NOMO-1 treated with dmso at 0.1 percent for 144 hours (cell line): ENCODE measurements at regions not wholly inside any gene's neighbourhood (a gene's known extent, or its start where the extent isn't known, plus 50 kb on each side); places are given as distances from the start of the nearest gene placed in this dataset.
"Not testable (repeated sequence)": the region's sequence is repeated elsewhere in the genome, so short reads cannot be mapped to it uniquely, and the experiment has no call there.

Experiments
- DNase-seq: peaks from one replicate; lab custom pipeline; 2025; ENCODE audit not compliant: unreplicated experiment; lab: John Stamatoyannopoulos, UW

DNA sequence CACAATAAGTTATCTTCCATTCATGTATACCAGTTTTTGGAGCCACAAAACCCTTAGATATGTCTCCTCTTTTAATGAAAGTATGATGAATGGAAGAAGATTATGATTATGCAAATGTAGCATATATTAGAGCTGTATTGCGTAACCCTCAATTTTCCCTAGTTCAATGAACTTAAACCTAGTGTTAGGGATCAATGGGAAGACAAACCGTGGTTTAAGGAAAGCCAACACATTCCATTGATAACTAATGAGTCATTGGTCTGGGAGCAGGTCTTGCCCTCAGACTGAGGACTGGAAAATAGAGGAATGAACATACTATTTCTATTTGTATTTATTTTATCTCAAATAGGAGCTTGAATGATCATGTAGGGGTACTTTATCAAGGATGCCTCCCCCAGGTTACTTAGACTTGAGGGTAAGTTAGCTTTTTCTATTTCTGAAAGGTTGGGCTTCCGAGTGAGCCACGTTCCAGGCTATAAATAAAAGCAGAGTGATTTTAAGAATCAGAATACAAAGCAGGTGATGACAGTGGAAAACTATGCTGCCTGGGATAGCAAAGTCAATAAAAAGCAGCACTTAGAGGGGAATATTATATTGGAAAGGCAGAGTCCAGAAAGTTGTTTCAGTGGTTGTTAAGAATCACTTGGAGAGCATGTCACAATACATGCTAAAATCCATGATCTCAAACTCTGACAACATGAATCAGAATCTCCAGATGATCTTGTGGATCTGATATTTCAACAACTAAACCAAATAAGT lies 356.0 kb downstream of the ADAM29 start:
- no peak for DNase-seq

DNA sequence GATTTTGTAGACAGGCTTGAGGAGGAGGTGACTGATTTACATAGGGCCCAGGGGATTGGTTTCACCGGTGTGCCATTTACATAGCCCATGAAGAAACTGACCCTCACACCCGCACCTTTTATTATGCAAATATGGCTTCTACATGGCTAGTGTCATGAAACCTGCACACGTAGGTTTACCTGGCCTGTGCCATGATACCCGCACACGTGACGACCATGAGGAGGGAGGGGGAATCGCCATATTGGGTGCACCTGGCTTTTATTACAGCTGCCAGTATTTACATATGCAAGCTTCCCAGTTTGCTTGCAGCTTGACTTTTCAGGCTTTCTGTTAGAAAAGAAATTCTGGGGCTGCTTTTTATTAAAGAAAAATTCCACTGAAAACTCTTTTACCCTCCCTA lies 359.7 kb downstream of the ADAM29 start:
- DNase-seq, result no peak

DNA sequence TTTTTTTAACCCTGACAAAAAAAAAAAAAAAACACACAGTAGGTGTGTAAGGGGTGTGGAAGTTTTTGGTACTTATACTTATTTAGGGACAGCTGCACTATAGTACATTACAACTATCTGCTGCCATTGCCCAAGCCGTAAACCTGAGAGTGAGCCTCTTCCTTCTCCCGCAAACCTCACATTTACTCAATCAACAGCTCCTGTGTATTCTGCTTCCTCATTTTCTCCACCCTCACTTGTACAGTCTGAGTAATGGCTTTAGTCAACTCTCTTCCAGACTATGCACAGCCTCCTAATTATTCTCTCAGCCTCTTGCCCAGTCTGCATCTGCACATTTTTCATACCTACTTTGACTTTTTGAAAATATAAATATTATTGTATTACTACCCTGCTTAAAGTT lies 362.0 kb downstream of the ADAM29 start:
- DNase-seq, result peak; percentile 3

DNA sequence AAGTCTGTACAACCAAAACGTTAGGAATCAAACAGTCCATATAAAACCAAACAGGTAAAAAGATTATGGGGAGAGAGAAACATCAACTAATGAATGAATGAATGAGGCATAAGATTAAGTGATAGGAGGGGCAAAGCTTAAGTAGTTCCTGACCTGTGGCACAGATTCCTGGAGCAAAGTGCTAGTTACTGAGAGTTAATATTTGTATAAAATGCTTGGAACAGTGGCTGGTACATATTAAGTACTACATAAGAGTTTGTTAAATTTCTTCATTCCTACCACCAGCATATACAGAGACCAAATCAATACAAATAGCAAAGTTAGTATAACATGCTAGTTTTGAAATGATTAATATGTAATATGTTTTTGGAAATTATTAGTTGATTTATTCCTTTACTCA lies 363.7 kb downstream of the ADAM29 start:
- no peak for DNase-seq

DNA sequence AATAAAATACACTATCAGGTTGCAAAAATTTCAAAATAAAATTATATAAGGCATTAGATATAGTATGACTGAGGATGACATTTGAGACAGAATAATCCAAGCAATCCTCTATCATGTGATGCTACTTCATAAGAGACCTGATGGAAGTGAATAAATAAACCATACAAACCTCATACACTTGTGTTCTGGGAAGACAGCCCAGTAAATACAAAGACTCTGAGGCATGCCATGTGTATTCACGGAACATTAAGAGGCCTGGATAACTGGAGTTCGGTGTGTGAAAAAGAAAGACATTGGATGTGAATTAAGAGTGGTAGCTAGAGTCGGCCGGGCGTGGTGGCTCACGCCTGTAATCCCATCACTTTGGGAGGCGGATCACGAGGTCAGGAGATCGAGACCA lies 364.2 kb downstream of the ADAM29 start:
- DNase-seq, result no peak

DNA sequence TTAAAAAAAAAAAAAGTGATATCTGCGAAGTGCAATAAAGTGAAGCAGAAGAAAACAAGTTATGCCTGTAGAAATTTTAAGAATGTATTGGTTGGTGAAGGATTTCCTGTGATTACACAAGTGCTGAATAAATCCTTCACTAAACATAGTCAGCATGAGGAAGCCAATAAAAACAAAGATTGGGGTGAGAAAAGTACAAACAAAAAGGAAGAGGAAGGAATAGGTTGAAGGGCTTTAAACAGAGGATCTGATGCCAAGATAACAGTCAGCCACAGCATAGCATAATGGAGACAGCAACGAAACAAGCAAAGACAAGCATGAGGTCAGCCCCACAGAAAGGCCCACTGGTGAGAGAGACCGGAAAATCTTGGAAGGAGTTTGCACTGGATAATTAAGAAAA lies 372.2 kb downstream of the ADAM29 start:
- DNase-seq, result no peak

DNA sequence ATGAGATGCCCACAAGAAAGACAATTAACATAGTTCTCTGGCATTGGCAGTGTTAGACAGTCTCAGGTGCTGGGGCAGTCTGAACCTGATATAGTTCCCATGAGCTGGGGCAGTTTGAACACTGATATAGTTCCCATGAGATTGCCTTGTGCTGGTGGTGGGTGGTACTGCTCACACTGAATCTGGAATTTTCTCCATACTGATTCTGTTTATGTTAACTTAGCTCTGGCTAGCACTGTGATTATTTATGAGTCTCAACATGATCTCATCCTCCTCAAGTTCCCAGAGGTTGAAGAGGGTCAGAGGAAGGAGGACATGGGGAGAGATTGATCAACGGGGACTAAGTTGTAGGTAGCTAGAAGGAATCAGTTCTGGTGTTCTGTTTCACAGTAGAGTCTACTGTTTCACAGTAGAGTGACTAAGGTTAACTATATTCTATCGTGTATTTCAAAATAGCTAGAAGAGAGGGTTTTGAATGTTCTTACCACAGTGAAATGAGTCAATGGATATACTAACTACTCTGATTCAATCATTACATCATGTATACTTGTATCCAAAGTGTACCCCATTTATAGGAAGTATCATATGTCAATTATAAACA lies 379.9 kb downstream of the ADAM29 start:
- no peak for DNase-seq

DNA sequence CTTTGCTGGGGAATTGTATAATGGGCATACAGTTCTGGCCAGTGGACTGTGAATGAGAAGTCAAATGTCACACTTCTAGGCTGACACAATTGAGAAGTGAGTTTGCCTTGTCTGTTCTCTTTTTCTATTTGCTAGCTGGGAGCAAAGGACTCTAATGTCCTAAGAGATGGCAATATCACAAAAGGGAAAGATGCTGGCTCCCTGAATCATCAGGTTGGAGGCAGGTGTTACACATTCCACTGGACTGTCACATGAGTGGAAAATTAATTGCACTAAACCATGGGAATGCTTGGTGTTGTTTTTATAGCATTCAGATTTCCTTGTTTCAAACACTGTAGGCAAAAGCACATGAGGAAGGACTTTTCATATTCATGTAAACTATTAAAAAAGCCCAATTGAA lies 388.3 kb downstream of the ADAM29 start:
- no peak for DNase-seq

DNA sequence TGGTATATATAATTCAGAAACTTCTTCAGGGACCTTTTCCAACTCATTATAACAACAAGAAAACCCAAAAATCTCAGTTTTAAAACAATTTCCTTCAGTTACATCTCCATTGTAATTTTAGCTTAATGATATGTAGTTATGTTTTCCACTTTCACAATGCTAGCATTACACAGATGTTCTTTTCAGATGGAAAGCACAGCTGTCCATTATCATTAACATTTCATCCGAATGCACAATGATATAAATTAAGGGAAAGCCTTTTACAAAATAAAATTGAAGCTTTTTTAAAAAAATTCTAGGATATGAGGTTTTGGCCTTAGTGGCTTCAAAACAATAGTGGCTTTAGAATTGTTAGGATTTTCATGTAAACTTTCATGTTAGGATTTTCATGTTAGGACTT lies 389.2 kb downstream of the ADAM29 start:
- no peak for DNase-seq

DNA sequence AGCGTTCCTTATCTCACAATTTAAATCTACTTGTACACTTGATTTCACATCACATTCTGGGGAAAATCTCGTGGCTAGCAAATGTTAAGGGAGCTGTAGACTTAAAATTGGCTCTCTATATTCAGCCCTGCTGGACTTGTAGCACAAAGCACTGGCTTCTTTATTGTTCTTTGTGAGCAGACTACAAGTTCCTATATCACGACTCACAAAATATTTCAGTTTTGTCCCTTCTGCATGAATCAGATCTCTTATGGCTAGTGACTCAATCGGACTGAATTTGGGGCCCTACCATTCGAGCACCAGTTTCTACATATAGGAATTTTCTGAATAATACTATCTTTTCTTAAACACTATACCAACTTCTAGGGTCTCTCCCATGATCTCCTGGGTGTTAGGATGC lies 390.1 kb downstream of the ADAM29 start:
- no peak for DNase-seq

DNA sequence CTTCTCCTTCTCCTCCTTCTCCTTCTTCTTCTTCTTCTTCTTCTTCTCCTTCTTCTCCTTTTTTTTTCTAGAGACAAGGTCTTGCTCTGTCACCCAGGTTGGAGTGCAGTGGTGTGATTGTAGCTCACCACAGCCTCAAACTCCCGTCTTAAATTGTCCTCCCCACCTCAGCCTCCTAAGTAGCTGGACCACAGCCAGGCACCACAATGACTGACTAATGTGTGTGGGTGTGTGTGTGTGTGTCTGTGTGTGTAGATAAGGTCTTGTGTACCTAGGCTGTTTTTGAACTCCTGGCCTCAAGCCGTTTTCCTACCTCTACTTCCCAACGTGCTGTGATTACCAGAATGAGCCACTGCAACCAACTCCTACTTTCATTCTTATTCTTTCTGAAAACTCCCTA lies 390.9 kb downstream of the ADAM29 start:
- no peak for DNase-seq

DNA sequence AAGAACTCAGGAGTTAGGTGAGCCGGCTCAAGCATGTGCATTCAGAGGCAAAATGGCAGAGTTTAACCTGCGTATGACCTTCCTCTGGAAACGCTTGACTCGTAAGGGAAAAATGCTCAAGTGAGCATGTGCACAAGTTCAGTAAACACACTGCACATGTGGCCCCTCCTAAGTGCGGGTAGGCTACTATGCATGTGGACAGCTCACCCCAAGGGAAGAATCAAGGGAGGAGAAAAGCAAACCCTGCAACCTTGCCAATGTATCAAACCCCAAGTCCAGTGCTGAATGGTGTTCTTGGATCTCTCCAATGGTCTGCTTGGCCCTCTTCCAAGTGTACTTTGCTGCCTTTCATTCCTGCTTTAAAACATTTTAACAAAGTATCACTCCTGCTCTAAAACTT lies 407.1 kb downstream of the ADAM29 start:
- DNase-seq, result no peak

DNA sequence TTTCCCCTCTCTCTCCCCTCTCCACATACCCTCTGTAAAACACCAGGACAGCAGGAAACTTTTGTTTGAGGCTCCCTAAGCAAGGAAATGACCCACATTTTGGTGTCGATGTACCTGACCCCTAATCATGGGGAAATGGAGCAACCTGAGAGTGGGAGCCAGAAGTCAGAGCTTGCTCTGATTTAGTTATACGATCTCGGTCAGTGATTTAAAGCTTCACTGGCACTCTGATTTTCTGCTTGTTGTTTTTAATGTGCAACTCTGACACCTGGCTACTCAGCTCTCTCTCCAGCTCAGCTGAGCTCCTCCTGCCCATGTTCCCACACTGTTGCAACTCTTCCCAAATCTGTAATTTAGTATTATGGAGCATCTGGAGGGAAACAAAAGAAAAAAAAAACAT lies 408.6 kb downstream of the ADAM29 start:
- DNase-seq, result no peak

DNA sequence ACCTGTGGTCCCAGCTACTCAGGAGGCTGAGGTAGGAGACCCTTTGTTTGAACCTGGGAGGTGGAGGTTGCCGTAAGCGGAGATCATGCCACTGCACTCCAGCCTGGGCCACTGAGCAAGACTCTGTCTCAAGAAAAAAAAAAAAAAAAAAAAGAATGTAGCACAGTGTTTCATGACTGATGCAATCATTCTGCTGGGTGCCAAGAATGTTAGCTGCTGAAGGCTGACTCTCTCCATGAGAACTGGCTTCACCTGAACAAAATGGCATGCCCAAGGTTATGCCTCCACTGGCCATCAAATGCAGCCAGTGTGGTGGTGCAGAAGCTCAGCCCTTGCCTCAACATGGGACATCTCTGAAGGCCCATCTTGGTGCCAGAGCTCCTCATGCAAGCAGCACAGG lies 412.1 kb downstream of the ADAM29 start:
- DNase-seq, result no peak

DNA sequence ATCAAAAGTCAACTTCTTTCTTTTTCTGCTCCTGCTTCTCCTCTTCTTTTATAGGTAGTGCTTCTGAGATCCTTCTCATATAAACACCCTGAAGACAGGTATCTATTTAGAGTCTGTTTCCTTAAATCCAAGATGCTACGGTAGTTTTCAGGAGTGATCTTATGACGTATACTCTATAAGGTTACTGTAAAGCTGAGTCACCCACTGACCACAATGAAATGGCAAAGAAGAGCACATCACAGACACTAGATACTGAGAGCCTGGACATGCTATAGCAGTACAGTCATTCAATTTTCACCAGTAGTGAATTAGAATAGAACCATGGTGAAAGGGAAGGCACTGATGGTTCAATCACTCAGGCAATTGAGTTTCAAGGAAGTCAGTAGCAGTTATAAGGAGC lies 412.5 kb downstream of the ADAM29 start:
- no peak for DNase-seq

DNA sequence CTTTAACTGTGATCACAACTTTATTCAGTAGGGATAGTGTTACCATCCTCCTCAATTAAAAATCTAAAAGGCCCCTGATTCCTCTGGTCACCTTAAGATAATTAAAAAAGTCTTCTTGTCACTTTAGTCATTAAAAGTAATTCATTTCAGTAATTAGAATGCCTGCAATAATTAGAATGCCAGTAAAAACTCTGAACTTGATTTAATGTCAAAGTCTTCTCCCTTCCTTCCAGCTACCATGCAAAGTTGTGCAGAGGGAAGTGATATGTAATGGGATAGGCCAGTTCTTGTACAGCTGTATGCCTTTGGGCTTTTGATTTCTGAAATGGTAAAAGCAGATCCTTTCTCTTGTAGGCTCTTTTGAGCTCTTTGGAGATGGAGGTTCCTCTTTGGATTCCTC lies 417.2 kb downstream of the ADAM29 start:
- no peak for DNase-seq

DNA sequence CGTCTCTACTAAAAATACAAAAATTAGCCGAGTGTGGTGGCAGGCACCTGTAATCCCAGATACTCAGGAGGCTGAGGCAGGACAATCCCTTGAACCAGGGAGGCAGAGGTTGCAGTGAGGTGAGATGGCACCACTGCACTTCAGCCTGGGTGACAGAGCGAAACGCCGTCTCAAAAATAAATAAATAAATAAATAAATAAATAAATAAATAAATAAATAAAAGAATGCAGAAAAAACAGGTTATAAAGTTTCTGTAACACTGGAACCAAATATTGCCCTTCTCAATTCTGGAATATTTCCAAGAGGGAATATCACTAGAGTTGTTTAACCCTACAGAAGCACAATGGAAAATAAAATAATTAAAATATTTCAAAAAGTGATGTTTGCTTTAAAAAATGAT lies 418.4 kb downstream of the ADAM29 start:
- not testable (repeated sequence) for DNase-seq

DNA sequence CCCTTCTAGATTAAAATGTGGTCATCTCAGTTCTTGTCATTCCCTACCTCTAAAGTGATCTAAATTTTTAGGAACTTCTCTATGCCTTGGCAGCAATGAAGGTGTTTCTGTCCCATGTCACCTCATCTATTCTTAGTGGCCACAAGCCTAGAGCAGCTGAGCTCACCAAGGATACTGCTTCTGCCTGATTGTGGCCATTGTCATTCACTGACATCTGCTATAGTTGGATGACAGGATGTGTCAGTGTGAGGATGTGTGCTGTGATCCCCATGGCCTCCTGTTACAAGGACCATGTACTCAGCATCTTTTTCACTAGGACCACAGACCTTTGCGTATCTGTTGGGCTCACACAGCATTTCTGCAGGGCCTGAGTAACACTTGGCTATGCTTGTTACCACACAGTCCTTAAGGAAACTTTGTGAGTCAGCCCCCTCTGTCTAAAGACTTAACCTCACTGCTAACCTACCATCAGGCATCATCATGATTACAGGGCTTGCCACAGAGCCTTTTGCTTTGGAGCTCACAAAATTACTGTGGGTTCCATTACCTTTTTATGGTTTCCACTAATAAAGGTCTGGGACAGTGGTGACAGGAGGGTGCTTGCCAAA lies 421.0 kb downstream of the ADAM29 start:
- no peak for DNase-seq

DNA sequence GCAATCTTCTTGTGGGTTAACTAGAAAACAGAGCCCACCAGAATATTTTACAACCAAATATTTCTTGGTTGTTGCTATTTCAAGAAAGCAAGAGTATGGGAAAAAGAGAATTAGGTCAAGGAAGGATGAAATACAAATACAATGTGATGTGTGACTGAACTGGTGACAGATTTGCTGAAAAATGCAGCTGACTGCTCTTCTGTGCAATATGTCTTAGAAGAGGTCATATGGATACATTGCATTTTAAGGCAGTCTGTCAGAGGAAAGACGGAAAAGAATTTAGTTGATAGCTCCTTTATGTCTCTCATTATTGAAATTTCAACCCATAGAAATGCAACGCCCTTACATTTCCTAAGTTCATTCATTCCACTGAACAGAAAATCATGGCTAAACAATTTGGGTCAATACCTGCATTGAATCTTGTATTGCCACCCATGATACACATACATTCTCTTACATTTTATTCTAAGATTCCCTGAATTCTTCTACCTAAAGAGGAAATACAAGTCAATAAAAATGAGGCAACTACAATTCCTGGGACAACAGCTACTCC lies 423.1 kb downstream of the ADAM29 start:
- DNase-seq, result no peak

DNA sequence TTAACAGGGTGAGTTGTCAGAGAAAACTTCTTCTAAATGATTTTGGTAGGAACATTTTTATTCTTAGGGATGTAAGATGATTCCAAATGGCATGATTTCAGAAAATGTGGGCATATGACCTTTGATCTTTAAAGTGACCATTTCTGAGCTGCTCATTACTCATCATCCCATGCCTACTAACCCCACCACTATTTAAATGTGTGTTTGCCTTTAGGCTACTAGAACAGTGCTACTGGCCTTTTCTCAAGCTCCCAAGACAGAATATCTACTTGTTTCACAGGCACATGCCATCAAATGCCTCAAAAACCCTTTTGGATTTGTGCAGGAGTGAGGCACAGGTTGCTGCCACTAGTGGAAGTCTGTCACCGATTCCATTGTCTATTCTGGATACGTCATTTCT lies 428.2 kb downstream of the ADAM29 start:
- DNase-seq, result no peak

DNA sequence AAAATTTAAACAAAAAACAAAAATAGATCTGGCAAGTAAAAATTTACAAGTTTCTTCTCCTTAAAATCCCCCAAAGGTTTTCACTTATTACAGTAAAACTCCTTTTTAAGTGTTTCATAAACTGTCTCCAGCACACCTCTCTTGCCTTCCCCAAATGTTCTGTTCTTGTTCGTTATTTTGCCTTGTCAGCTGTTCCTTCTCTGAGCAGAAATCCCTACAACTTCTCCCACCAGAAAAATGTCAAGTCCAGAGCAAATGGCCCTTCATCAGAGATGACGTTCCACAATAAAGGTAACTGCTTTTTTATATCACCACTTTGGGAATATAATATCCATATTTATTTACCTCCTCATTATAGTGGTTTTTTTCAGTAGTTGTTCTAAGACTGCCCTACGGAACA lies 432.1 kb downstream of the ADAM29 start:
- DNase-seq, result no peak

DNA sequence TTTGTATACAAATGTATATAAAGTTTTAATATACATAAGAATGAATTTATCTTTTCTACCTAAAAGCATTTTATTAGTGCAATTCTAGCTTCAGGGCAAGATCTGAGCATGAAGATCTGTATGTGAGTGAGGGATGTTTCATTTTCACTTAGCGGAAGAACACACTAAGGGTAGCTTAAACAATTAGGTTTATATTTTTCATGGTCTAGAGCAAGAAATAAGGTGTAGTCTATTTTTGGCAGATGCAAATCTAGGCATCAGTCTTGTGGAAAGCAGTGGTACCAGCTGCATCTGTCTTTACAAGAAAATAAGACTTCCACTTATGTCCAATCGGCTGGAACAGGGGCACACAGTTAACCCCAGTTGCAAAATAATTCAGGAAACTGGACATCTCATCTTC lies 433.3 kb downstream of the ADAM29 start:
- DNase-seq, result no peak
